ENCODE measurements at regions not wholly inside any gene's neighbourhood (a gene's known extent, or its start where the extent isn't known, plus 50 kb on each side); places are given as distances from the start of the nearest gene placed in this dataset.
A peak's percentile ranks its signal among the peaks of the same experiment; 100 is the strongest.
"Not testable (repeated sequence)": the region's sequence is repeated elsewhere in the genome, so short reads cannot be mapped to it uniquely, and the experiment has no call there.

DNA sequence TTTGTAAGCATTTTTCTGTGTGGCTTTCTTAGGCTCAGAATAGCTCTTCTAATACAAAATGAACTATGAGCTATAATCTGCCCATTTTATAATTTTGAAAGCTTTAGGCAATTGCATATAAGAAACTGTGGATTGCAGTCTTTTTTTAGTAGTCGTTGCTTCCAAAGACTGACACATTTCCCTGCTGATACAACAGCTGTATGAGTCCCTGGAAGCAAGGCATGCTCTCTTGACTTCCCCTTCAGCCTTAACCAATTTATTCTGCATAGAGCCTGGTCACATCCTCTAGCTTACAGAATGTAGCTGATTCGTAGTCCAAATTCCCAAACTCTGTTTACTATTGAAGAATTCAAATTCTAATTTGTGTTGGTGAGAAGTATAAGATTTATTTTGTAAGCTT lies 155.3 kb upstream of the EYA4 start:
- TF ChIP-seq, protein P1, sequence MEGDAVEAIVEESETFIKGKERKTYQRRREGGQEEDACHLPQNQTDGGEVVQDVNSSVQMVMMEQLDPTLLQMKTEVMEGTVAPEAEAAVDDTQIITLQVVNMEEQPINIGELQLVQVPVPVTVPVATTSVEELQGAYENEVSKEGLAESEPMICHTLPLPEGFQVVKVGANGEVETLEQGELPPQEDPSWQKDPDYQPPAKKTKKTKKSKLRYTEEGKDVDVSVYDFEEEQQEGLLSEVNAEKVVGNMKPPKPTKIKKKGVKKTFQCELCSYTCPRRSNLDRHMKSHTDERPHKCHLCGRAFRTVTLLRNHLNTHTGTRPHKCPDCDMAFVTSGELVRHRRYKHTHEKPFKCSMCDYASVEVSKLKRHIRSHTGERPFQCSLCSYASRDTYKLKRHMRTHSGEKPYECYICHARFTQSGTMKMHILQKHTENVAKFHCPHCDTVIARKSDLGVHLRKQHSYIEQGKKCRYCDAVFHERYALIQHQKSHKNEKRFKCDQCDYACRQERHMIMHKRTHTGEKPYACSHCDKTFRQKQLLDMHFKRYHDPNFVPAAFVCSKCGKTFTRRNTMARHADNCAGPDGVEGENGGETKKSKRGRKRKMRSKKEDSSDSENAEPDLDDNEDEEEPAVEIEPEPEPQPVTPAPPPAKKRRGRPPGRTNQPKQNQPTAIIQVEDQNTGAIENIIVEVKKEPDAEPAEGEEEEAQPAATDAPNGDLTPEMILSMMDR (IDR thresholded peaks at IDR 0.05; ENCODE audit: low read depth, low read length): no peak
- TF ChIP-seq EZH2phosphoT487 (IDR thresholded peaks at IDR 0.05; ENCODE audit: low read depth): no peak
- Histone ChIP-seq H3K79me2 (ENCODE audit: low read length) (no peaks in the 10 kb centered on the region), H4K20me1 (ENCODE audit: insufficient read depth, low read length) (no peaks in the 10 kb centered on the region), H3K4me1 (ENCODE audit: low read length) (no peaks in the 10 kb centered on the region), H3K9me3 (ENCODE audit: insufficient read depth, low read length) (no peaks in the 10 kb centered on the region), H2AFZ (ENCODE audit: low read depth, low read length) (no peak overlapping the region), H3K27me3 (ENCODE audit: low read depth, low read length) (no peaks in the 10 kb centered on the region), H3K9ac (ENCODE audit: low read length) (no peak overlapping the region), H3K36me3 (replicated peaks; ENCODE audit: low read depth, low read length) (no peaks in the 10 kb centered on the region), H3K4me3 (ENCODE audit: low read length) (no peak overlapping the region), H3K27ac (ENCODE audit: low read length) (no peak overlapping the region), H3K4me2 (ENCODE audit: low read length) (no peak overlapping the region)

DNA sequence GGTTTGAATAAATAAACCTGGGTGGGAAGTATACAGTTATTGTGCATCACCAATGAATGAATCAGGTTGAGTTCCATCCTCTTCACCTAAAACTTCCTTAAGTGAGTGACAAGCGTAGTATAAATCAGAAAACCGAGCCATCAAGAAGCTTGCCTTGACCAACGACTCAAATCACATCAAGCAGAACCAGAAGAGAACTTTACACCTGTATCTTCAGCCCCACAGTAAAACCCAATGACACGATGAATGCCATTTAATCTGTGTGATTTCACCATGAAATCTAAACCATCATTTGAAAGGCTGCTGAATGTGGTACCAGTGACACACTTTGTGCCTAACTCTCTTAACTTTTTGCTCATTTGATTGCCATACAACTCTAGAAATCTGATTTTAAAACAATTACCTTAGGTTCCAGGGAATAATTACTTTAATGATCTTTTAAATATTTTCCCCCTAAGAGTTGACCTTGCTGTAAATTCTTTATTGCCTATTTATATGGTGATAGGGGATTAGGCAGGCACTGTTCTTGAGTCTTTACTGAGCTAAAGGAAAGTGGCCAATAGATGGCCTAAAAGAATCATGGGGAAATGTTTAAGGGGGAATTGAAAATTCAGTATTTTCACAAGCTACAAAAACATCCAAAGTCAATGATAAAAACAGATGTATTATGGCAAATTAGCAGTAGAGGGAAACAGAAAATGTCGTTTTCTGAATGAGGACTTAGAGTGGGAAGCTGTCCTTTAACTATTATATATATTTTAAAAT lies 152.0 kb upstream of the EYA4 start:
- Histone ChIP-seq H3K79me2 (ENCODE audit: low read length) (no peaks in the 10 kb centered on the region), H3K4me1 (ENCODE audit: low read length) (no peaks in the 10 kb centered on the region; the same call in 1 of the 2 replicates), H2AFZ (ENCODE audit: low read depth, low read length) (no peak overlapping the region), H3K27me3 (ENCODE audit: low read depth, low read length) (no peaks in the 10 kb centered on the region), H4K20me1 (ENCODE audit: insufficient read depth, low read length) (no peaks in the 10 kb centered on the region), H3K4me2 (ENCODE audit: low read length) (no peak overlapping the region), H3K9me3 (ENCODE audit: insufficient read depth, low read length) (no peaks in the 10 kb centered on the region), H3K36me3 (replicated peaks; ENCODE audit: low read depth, low read length) (no peaks in the 10 kb centered on the region), H3K9ac (ENCODE audit: low read length) (no peak overlapping the region), H3K4me3 (ENCODE audit: low read length) (no peak overlapping the region), H3K27ac (ENCODE audit: low read length) (no peak overlapping the region)
- TF ChIP-seq, protein P1 (IDR thresholded peaks at IDR 0.05; ENCODE audit: low read depth, low read length): no peak
- TF ChIP-seq EZH2phosphoT487 (IDR thresholded peaks at IDR 0.05; ENCODE audit: low read depth): no peak

DNA sequence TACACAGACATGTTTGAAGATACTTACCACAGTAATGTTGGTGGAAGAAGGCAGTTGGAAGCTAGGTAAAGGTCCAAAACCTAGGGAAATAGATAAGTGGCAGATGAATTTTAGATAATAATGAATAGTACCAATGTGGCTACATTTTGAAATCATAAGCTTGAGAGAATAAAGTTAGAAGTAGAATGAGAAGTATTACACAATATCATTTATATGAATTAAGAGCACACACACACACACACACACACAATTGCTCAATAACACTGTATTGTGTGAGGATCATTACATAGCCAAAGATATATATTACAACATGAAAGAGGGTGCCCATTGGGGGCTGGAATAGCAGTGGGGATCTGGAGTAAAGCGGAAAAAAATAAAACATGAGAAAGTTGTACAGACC lies 149.0 kb upstream of the EYA4 start:
- Histone ChIP-seq H3K79me2 (ENCODE audit: low read length) (no peaks in the 10 kb centered on the region), H3K36me3 (replicated peaks; ENCODE audit: low read depth, low read length) (no peaks in the 10 kb centered on the region), H3K9me3 (ENCODE audit: insufficient read depth, low read length) (no peaks in the 10 kb centered on the region), H3K4me2 (ENCODE audit: low read length) (no peak overlapping the region), H3K4me1 (ENCODE audit: low read length) (no peaks in the 10 kb centered on the region; the same call in 1 of the 2 replicates), H2AFZ (ENCODE audit: low read depth, low read length) (no peak overlapping the region), H3K27ac (ENCODE audit: low read length) (no peak overlapping the region), H3K9ac (ENCODE audit: low read length) (no peak overlapping the region), H3K27me3 (ENCODE audit: low read depth, low read length) (no peaks in the 10 kb centered on the region), H4K20me1 (ENCODE audit: insufficient read depth, low read length) (no peaks in the 10 kb centered on the region), H3K4me3 (ENCODE audit: low read length) (no peak overlapping the region)
- TF ChIP-seq, protein P1 (IDR thresholded peaks at IDR 0.05; ENCODE audit: low read depth, low read length): no peak
- TF ChIP-seq EZH2phosphoT487 (IDR thresholded peaks at IDR 0.05; ENCODE audit: low read depth): no peak

DNA sequence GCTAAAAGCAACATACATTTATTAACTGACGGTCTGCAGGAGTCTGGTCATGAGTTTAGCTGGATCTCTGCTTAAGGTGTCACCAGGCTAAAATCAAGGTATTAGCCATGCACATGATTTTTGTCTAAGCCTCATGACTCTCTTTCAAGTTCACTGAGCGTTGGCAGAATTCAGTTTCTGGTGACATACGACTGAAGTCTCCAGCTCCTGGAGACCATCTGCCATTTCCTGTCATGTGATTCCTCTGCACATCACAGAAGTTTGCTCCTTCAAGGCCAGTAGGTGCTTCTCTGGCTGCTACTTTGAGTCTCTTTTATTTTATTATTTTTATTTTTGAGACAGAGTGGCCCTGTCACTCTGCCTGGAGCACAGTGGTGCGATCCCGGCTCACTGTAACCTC lies 148.4 kb upstream of the EYA4 start:
- H2AFZ ChIP-seq (ENCODE audit: low read depth, low read length): no peak overlapping the region

DNA sequence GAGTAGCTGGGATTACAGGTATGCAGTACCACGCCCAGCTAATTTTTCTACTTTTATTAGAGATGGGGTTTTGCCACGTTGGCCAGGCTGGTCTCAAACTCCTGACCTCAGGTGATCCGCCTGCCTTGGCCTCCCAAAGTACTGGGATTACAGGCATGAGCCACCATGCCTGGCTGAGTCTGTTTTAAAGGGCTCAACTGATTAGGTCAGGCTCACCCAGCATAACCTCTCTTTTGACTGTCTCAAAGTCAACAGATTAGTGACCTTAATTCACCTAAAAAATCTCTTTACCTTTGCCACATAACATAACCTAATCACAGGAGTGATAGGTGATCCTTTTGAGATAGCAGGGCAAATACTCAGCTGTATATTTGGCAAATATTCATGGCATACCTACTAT lies 147.9 kb upstream of the EYA4 start:
- not testable (repeated sequence) for H3K4me1 ChIP-seq (ENCODE audit: low read length); H3K9me3 ChIP-seq (ENCODE audit: insufficient read depth, low read length); H3K27me3 ChIP-seq (ENCODE audit: low read depth, low read length); H3K79me2 ChIP-seq (ENCODE audit: low read length); H2AFZ ChIP-seq (ENCODE audit: low read depth, low read length); H4K20me1 ChIP-seq (ENCODE audit: insufficient read depth, low read length); H3K36me3 ChIP-seq (replicated peaks; ENCODE audit: low read depth, low read length); H3K4me2 ChIP-seq (ENCODE audit: low read length); H3K27ac ChIP-seq (ENCODE audit: low read length); H3K4me3 ChIP-seq (ENCODE audit: low read length); H3K9ac ChIP-seq (ENCODE audit: low read length)

More for the DNA sequence above, 148.4 kb upstream of the EYA4 start:
- H4K20me1 ChIP-seq (ENCODE audit: insufficient read depth, low read length): no peaks in the 10 kb centered on the region
- H3K79me2 ChIP-seq (ENCODE audit: low read length): no peaks in the 10 kb centered on the region
- no peaks in the 10 kb centered on the region; the same call in 1 of the 2 replicates for H3K4me1 ChIP-seq (ENCODE audit: low read length)
- H3K4me3 ChIP-seq (ENCODE audit: low read length): no peak overlapping the region
- no peak overlapping the region for H3K4me2 ChIP-seq (ENCODE audit: low read length)
- TF ChIP-seq, protein P1 (IDR thresholded peaks at IDR 0.05; ENCODE audit: low read depth, low read length): no peak
- TF ChIP-seq EZH2phosphoT487 (IDR thresholded peaks at IDR 0.05; ENCODE audit: low read depth): no peak
- no peaks in the 10 kb centered on the region for H3K27me3 ChIP-seq (ENCODE audit: low read depth, low read length)
- H3K36me3 ChIP-seq (replicated peaks; ENCODE audit: low read depth, low read length): no peaks in the 10 kb centered on the region
- no peak overlapping the region for H3K9ac ChIP-seq (ENCODE audit: low read length)
- no peaks in the 10 kb centered on the region for H3K9me3 ChIP-seq (ENCODE audit: insufficient read depth, low read length)
- H3K27ac ChIP-seq (ENCODE audit: low read length): 0 out of 2 replicates have a peak overlapping the region, but pooled peaks have one; percentile 2
